ENCODE measurements at regions not wholly inside any gene's neighbourhood (a gene's known extent, or its start where the extent isn't known, plus 50 kb on each side); places are given as distances from the start of the nearest gene placed in this dataset.
"Not testable (repeated sequence)": the region's sequence is repeated elsewhere in the genome, so short reads cannot be mapped to it uniquely, and the experiment has no call there.

GRCh38 chr6:74570044-74570443, 635.8 kb downstream of the COL12A1 start:
- no peak for DNase-seq

GRCh38 chr6:74568861-74569260, 637.0 kb downstream of the COL12A1 start:
- no peak for DNase-seq

- DNase-seq, result not testable (repeated sequence)
Observed at GRCh38 chr6:74567923-74568290, 637.9 kb downstream of the COL12A1 start.

GRCh38 chr6:74567281-74567922, 638.5 kb downstream of the COL12A1 start:
- no peak for DNase-seq

- DNase-seq, result no peak
Observed at GRCh38 chr6:74557236-74557635, 648.6 kb downstream of the COL12A1 start.

GRCh38 chr6:74554041-74554440, 651.8 kb downstream of the COL12A1 start:
- DNase-seq, result no peak

GRCh38 chr6:74551896-74552295, 654.0 kb downstream of the COL12A1 start:
- DNase-seq, result peak; percentile 27

- no peak for DNase-seq
Observed at GRCh38 chr6:74550821-74551220, 655.0 kb downstream of the COL12A1 start.

GRCh38 chr6:74549746-74550145, 656.1 kb downstream of the COL12A1 start:
- DNase-seq, result no peak

- peak; percentile 27 for DNase-seq
Observed at GRCh38 chr6:74534465-74535211, 671.2 kb downstream of the COL12A1 start.

- peak; percentile 39 for DNase-seq
Observed at GRCh38 chr6:74519163-74519562, 686.7 kb downstream of the COL12A1 start.

GRCh38 chr6:74518035-74518434, 687.8 kb downstream of the COL12A1 start:
- DNase-seq, result no peak

GRCh38 chr6:74510878-74511277, 695.0 kb downstream of the COL12A1 start:
- DNase-seq, result peak; percentile 50

GRCh38 chr6:74507649-74508048, 698.2 kb downstream of the COL12A1 start:
- no peak for DNase-seq

- DNase-seq, result no peak
Observed at GRCh38 chr6:74505391-74505790, 700.5 kb downstream of the COL12A1 start.

GRCh38 chr6:74504941-74505340, 700.9 kb downstream of the COL12A1 start:
- DNase-seq, result no peak

- no peak for DNase-seq
Observed at GRCh38 chr6:74492587-74492986, 713.3 kb downstream of the COL12A1 start.

- DNase-seq, result no peak
Observed at GRCh38 chr6:74491844-74492374, 713.9 kb downstream of the COL12A1 start.

- not testable (repeated sequence) for DNase-seq
Observed at GRCh38 chr6:74488726-74489125, 717.1 kb downstream of the COL12A1 start.

- no peak for DNase-seq
Observed at GRCh38 chr6:74482180-74482579, 723.7 kb downstream of the COL12A1 start.

- no peak for DNase-seq
Observed at GRCh38 chr6:74480561-74480960, 725.3 kb downstream of the COL12A1 start.

GRCh38 chr6:74479960-74480359, 725.9 kb downstream of the COL12A1 start:
- DNase-seq, result no peak

GRCh38 chr6:74479420-74479819, 726.4 kb downstream of the COL12A1 start:
- no peak for DNase-seq

- not testable (repeated sequence) for DNase-seq
Observed at GRCh38 chr6:74474046-74474445, 731.8 kb downstream of the COL12A1 start.
